COR-L47 (cell line): ENCODE measurements at regions not wholly inside any gene's neighbourhood (a gene's known extent, or its start where the extent isn't known, plus 50 kb on each side); places are given as distances from the start of the nearest gene placed in this dataset.
"Not testable (repeated sequence)": the region's sequence is repeated elsewhere in the genome, so short reads cannot be mapped to it uniquely, and the experiment has no call there.

Experiments
- DNase-seq: peaks from one replicate; lab custom pipeline; 2025; lab: John Stamatoyannopoulos, UW

DNA sequence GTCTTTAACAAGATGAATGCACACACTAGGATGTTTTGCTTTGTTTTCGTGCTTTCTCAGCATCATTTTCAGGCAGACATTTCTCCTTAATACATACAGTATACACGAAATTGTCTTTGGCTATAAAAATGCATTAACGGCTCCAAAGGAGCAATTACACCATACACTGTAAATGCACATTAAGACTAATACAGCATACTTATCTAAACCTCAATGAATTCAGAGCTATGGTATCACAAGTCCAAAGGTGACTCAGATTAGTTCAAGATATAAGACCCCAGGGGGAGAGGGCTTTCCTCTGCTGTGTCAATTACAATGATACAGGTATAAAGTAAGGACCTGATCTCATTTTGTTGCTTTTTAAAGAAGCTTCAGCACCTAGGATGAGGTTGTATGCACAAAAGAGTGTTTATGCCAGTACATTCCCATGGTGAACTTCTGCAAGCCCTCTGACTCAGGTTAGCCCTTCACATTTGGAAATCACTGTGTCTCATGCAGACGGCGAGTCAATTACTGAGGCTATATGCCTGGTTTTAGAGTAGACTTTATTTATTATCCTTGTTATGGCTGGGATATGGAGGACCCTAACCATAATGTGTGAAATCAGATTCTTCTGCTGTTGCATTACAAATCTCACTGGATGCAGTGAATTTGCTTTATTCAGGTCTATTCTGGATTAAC lies 233.3 kb downstream of the ZNF608 start:
- no peak for DNase-seq

DNA sequence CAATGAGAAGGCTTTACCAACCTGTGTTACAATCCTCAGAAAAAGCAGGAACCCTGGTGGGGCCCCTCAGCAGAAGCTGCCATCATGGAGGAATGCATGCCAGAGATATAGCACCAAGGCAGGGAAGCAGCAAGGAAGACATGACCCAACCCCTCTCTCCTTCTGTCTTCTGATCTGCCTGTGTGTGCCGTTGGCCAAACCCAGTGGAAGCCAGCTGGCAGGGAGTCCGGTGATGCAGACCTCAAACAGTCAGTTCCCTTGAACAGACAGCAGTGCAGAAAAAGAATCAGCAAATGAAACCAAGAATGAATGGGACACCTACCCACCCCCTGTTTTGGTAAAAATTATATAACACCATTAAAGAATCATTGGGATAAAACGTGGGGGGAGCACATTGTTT lies 234.2 kb downstream of the ZNF608 start:
- DNase-seq = no peak

DNA sequence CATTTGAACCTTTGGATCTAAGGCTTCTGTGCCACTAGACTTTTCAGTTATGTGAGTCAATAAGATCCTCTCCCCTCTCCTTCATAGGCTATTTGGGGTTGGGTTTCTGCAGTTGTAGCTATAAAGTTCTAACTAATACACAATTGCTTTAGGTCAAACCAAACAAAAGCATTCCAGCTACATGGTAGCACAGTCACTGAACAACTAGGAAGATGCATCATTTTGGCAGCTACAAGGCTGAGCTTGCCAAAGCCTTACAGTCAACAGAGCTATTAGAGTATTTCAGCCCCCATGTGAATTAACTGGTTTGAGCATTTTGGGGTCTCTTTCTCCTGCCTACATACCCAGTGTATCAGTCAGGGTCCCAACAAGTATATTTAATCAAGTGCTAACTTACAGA lies 234.6 kb downstream of the ZNF608 start:
- no peak for DNase-seq

DNA sequence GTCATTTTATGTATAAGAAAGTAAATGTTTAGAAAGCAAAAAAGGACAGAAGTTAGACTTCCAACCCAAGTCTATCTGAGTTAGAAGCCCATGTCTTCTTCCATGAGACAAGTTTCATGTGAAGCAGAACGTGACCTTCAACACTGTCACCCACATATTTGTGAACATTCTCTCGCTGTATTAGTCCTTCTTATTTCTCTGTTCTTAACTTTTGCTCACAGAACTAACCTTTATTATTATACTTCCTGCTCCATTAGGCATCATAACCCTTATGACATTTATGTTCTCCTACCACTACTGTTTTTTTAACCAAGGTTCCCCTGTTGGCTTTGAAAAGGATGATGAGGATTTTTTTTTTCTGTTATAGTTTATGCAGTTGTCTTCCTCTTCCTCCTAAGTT lies 238.8 kb downstream of the ZNF608 start:
- DNase-seq = no peak

DNA sequence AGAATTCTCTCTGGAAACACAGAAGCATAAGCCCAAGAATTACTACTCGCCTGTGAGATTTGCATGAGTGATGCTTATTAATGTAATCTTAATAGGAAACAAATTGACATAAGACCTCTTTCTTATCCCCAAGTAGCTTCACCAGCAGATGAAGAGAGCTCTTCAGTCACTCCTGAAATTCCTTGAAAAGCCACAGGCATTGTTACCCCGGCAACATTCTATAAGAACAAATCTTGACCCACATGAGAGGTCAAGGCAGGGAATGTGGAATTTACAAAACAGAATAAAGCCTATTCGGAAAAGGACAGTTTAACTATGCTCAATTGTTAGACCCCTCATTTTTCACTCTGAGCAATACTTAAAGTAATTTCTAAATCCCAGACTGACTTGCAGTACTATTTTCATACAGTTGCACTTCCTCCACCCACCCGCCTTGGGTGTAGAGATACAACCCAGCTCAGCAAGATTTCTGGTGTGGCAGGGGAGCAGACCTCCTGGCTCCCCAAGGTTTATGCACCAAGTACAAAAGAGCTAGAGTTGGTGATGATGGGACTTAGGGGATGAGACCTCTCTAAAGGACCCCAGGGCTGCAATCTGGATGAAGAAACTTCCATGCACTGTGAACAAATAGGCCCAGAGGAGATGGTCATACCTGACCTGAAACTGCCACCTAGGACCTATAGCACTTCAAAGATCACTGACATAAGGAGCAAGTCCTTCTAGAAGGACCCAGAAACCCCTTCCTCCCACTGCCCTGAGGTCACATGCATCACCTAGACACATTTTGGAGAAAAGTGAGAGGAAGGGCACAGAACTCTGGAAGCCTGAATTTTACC lies 242.1 kb downstream of the ZNF608 start:
- no peak for DNase-seq

DNA sequence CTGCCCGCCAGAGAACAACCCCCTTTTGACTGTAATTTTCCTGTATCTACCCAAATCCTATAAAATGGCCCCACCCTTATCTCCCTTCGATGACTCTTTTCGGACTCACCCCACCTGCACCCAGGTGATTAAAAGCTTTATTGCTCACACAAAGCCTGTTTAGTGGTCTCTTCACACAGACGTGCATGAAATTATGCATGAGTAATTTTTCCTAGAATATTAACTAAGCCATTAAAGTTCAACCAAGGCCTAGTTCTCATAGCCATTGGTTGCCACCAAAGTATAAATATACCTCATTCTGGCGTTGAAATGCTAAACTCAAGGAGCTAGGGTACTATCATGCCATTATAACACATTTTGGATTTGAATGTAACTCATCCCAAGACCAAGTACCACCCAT lies 243.9 kb downstream of the ZNF608 start:
- no peak for DNase-seq

DNA sequence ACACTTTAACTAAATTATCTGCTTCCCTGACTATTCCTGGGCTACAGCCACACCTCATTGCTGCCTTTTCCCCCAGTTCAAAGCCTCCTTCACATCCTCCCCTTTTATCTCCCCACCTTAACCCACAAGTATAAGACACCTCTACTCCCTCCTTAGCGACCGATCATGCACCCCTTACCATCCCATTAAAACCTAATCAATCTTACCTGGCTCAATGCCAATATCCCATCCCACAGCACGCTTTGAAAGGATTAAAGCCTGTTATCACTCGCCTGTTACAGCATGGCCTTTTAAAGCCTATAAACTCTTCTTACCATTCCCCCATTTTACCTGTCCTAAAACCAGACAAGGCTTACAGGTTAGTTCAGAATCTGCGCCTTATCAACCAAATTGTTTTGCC lies 246.6 kb downstream of the ZNF608 start:
- not testable (repeated sequence) for DNase-seq

DNA sequence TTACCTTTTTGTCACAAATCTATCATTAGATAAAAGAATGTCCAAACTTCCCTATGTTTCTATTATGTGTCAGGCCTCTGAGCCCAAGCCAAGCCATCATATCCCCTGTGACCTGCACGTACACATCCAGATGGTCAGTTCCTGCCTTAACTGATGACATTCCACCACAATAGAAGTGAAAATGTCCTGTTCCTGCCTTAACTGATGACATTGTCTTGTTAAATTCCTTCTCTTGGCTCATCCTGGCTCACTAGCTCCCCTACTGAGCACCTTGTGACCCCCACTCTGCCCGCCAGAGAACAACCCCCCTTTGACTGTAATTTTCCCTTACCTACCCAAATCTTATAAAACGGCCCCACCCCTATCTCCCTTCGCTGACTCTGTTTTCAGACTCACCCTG lies 249.5 kb downstream of the ZNF608 start:
- DNase-seq = not testable (repeated sequence)

DNA sequence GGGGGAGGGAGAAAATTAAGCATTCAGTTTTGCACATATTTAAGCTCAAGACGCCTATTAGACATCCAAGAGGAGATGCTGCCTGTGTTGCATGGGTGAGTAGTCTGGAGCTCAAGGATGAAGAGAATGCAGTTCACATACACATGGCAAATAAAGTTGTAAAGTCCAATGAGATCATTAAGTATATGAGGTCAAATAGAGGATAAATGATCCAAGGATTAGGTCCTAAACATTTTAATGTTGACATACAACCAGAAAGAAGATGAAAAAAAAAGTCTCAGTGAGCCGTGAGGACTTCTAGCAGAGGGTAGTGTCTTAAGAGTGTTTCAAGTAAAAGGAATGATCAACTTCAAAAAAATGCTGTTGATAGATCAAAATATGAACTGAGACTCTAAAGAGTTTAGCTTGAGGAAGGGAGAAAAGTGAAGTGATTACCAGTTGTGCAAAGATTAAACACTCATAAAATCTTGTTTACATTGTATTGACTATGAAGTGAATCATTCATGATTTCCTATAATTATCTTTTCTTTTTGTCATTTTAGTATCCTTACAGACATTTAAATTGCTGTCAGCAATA lies 251.8 kb downstream of the ZNF608 start:
- DNase-seq = no peak

DNA sequence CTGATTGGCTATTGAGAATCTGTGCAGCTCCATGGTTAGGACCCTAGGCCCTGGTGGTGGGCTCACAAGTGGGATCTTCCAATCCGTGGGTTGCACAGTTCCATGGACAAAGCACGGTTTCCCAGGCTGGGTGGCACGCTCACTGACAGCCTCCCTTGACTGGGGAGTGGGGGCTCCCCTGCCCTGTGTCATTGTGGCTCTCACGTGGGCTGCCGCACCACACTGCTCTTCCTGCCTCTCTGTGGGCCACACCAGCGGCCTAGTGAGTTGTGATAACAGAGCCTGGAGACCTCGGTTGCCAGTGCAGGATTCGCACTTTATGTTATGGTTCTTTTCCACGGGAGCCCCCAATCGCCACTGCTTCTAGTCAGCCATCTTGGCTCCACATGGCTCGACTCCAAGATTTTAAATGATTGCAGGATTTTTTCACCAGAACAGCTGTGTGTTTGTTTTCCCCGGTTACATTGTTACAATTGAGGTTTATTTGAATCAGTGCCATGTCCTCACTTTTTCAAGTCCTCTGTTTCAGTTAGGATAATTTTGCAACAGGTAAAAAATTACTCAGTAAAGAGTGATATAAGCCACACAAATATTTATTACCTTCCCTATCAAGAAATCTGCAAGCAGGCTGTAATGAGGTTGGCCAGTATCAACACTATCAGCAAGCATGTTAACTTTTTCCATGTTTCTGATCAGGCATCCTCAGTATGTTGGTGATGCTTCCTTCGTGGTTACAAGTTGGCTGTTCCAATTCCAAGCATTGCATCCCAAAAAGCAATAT lies 253.8 kb downstream of the ZNF608 start:
- no peak for DNase-seq

DNA sequence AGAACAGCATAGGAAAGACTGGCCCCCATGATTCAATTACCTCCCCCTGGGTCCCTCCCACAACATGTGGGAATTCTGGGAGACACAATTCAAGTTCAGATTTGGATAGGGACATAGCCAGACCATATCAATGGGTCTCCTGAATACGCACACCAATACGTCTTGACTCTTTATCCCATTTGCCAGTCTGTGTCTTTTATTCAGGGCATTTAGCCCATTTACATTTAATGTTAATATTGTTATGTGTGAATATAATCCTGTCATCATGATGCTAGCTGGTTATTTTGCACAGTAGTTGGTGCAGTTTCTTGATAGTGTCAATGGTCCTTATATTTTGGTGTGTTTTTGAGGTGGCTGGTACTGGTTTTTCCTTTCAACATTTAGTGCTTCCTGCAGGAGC lies 256.1 kb downstream of the ZNF608 start:
- DNase-seq = not testable (repeated sequence)

DNA sequence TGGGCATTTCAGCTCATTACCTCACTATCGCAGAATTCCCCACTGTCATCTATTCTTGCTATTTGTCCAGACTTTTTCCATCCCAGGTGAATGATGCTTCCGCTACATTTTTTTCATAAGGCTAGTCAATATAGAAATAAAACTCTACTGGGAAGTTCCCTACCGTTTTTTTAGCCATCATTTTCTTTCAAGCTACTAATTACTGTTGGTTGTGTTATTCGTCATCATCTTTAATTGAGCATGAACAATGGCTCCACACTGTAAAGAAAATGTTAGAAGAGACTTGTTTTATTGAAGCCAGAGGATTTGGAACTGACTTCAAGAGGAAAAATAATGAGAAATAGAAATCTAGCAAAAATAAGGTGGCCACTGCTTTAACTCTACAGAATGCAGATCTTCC lies 265.0 kb downstream of the ZNF608 start:
- DNase-seq = peak; percentile 8

DNA sequence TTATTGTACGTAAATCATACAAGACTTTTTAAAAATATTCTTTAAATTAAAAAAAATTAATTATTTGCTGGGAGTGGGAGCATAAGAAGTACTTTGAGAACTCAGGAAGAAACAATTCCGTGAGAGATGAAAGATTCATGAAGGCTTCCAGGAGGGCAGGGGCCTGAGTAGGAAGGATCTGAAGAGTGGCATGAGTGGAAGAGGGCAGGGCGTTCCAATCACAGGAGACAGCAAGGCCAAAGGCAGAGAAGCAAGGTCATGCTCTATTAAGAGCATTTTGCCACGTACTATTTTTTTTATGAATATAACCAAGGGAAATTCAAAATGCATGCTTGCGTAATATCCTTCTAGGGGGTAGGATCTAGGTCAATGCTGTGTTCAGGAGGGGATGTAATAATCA lies 265.5 kb downstream of the ZNF608 start:
- DNase-seq = no peak

DNA sequence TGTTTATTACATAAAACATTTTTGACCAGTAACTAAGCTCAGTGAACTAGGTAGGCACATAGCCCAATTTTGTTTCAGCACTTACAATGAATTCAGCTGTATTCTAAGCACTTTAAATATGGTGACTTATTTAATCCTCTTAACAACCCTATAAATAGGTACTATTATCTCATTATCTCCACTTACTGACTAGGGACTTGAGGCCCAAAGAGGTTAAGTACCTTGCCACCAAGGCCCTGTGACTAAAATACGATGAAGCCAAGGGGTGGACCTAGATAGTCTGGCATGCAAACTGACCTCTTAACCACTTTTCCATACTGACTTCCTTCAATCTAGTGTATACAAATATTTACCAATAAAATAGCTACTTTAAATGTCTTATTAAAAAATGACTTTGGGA lies 266.4 kb downstream of the ZNF608 start:
- no peak for DNase-seq

DNA sequence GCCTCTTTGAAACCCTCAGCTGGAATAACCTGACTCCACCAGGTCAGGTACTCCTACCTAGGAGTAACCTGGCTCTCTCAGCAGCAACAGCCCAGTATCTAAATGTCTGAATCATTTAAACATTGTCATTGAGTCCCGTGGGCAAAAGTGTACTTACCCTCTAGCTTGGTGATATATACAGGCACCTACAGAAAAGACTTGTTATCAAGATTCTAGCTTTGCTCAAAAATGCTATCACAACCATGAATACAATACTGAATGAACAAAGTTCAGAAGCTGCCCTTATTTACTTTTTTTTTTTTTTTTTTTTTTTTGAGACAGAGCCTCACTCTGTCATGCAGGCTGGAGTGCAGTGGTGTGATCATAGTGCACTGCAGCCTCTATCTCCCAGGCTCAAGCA lies 268.2 kb downstream of the ZNF608 start:
- no peak for DNase-seq

DNA sequence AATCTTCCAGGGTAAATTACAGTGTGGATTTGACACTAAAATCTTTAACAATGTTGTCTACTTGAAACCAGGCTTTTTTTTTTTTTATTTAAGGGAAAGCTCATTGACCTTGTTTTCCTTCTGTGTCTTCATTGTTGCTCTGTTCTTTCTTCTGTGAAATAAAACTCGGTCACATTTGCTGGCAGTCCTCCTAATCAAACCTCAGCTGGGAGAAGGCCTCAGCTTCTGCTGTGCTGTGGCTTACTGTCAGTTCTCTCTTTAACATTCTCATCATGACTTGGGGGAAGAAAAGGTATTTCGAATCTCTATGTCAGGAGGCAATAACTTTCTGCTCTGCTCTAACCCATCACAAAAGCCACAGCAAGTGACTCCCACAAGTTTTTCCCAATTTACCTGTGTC lies 268.9 kb downstream of the ZNF608 start:
- no peak for DNase-seq

DNA sequence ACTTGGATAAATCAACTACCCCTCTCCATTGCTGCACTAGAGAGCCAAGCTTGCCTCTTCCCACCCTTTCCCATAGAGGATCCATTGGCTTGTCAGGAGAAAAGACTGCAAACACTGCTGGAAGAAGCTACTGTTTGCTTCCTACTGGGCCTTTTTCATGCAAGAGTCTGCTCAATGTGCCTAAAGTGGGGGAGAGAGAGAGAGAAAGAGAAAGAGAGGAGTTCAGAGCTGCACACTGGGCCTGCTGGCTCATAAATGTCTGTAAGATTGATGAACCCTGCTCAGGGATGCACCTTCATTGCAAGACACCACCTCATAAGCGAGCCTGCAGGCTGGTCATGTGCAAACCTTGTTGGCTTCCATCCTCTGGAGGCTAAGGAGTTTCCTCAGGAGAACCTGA lies 269.4 kb downstream of the ZNF608 start:
- DNase-seq = no peak

DNA sequence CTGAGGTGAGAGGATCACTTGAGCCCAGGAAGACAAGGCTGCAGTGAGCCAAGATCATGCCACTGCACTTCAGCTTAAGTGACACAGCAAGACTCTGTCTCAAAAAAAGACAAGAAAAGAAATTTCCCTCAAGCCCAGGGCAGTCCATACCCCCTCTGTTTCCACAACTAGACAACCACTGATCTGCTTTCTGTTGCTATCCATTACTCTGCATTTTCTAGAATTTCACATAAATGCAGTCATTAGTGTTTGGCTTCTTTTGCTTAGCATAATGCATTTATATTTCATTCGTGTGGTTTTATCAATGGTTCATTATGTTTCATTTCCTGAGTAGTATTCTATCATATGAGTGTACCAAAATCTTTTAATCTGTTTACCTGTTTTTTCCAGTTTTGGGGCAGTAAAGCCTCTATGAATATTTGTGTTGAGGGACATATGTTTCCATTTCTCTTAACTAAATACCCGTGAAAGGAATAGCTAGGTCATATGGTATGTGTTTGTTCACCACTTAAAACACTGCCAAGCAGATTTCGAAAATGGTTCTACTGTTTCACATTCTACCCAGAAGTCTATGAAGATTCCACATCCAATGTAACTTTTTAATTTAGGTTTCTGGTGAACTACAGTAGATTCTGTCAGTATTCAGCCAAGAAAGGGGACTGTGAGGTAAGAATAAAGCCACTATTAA lies 271.8 kb downstream of the ZNF608 start:
- no peak for DNase-seq

DNA sequence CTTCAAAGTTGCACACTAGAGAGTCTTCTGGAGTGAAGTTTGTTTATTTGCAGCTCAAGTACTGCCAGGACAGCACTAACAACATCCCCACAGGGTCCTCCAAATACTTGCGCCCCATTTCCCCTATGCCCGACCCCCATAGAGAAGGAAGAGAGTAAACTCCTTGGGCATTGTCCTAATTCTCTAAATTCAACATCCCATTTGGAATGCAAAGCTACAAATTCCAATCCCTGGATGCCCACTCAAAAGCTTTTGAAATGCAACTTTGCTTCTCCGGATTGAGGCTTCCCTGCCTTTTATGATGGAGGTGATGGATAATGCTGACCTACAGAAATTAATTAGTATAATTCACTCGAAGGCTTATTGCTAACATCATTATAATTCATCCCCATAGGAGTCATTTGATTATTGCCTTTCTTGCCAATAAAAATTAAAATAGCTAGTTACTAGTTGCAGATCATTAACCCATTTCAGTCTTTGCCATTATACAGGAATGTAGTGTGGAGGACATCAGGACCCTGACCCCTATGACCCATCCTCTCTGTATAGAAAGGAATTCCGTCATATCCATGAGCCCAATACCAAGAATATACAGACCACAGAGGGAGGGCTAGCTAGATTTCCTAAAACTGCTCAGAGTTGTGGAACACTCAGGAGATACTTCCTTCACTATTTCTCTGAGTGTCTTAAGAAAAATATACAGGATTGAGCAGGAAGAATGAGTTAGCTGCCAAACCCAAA lies 277.6 kb downstream of the ZNF608 start:
- DNase-seq = no peak

DNA sequence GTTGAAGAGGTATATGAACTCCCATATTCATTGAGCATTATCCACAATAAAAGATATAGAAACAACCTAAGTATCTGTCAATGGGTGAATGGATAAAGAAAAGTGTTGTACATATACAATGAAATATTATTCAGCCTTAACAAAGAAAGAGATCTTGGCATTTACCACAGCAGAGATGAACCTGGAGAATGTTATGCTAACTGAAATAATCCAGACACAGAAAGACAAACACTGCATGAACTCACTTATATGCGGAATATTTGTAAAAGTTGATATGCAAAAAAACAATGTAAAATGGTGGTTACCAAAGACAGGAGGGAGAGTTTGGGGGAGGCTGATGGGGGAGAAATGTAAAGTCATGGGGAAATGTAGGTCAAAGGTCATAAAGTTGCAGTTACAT lies 278.7 kb downstream of the ZNF608 start:
- DNase-seq = no peak

DNA sequence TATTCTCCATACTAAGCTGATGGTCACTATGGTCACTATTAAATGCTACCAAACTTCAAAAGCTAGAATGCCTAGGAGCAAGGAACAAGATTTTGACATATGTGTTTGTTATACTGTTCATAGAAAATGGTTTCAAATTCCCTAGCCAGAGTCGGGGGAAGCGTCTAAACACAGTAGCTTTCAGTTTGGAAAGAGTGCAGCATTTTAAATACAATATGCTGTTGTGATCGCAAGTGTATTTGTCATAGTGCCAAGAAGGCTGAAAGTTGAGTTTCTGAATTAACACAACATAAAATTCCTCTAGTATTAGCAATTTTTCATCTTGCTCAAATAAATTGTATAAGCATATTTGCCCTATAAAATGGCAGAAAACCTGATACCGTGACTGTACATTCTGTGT lies 280.4 kb downstream of the ZNF608 start:
- no peak for DNase-seq
